ES-I3 (cell line): ENCODE measurements at regions not wholly inside any gene's neighbourhood (a gene's known extent, or its start where the extent isn't known, plus 50 kb on each side); places are given as distances from the start of the nearest gene placed in this dataset.
"Not testable (repeated sequence)": the region's sequence is repeated elsewhere in the genome, so short reads cannot be mapped to it uniquely, and the experiment has no call there.

Experiments used
- H3K36me3 ChIP-seq: 2 replicates; pipeline ENCODE4 v1.6.1; 2013; ENCODE audit warnings: mild to moderate bottlenecking, low read length, control low read depth, moderate library complexity; ENCODE audit not compliant: insufficient read depth
- H3K4me1 ChIP-seq: 2 replicates; pipeline ENCODE4 v1.6.1; 2013; ENCODE audit warnings: mild to moderate bottlenecking, control low read depth, low read length; ENCODE audit not compliant: insufficient read depth
- H3K9ac ChIP-seq: 2 replicates; pipeline ENCODE4 v1.6.1; 2013; ENCODE audit warnings: low read depth, mild to moderate bottlenecking, low read length, moderate library complexity
- H3K9me3 ChIP-seq: 2 replicates; pipeline ENCODE4 v1.6.1; 2013; ENCODE audit warnings: mild to moderate bottlenecking, low read length, moderate library complexity; ENCODE audit not compliant: control insufficient read depth, insufficient read depth

- H3K36me3 ChIP-seq, H3K9ac ChIP-seq, H3K9me3 ChIP-seq, H3K4me1 ChIP-seq: not testable (repeated sequence)
Measured at GRCh38 chrX:737021-737420, 106.4 kb downstream of the SHOX start.

GRCh38 chrX:734362-734761 lies 103.8 kb downstream of the SHOX start:
- no peak overlapping the region for H3K9ac ChIP-seq
- no peaks in the 10 kb centered on the region for H3K4me1 ChIP-seq
- H3K36me3 ChIP-seq = no peaks in the 10 kb centered on the region
- no peaks in the 10 kb centered on the region for H3K9me3 ChIP-seq

DNA sequence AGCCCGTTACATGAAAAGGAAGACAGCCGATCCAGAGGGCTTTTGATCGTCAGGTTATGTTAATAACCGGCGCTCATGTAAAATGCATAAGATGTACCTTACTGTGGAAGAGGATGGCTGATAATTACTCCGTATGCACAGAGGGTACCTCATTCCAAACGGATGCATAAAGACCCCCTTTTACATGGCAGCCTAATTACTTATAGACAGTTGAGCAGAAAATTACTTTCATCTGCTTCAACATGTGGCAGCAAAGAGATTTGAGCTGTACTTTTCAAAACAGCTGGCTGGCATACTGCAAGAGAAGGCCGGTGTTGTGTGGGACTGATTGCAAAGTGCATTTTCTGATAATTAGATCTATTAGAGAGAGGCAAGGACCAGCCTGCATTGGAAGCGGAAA lies 103.4 kb downstream of the SHOX start:
- H3K36me3 ChIP-seq = no peaks in the 10 kb centered on the region
- H3K9me3 ChIP-seq = no peaks in the 10 kb centered on the region
- no peaks in the 10 kb centered on the region for H3K4me1 ChIP-seq
- no peak overlapping the region for H3K9ac ChIP-seq

GRCh38 chrX:729583-730409 lies 99.2 kb downstream of the SHOX start:
- H3K36me3 ChIP-seq = no peaks in the 10 kb centered on the region
- no peaks in the 10 kb centered on the region for H3K9me3 ChIP-seq
- H3K9ac ChIP-seq = no peak overlapping the region
- H3K4me1 ChIP-seq = no peaks in the 10 kb centered on the region

DNA sequence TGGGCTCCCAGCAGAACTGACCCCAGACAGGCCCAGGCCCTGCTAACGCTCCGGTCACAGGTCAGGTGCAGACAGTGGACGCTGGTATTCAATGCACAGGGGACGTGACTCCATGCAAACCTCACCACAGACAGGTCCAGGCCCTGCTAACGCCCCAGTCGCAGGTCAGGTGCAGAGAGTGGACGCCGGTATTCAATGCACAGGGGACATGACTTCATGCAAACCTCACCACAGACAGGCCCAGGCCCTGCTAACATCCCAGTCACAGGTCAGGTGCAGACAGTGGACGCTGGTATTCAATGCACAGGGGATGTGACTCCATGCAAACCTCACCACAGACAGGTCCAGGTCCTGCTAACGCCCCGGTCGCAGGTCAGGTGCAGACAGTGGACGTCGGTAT lies 98.5 kb downstream of the SHOX start:
- H3K4me1 ChIP-seq, H3K9ac ChIP-seq, H3K36me3 ChIP-seq, H3K9me3 ChIP-seq: not testable (repeated sequence)

- not testable (repeated sequence) for H3K9ac ChIP-seq, H3K4me1 ChIP-seq, H3K36me3 ChIP-seq, H3K9me3 ChIP-seq
Measured at GRCh38 chrX:728639-729038, 98.0 kb downstream of the SHOX start.

- Histone ChIP-seq H3K9ac (no peak overlapping the region), H3K36me3 (no peaks in the 10 kb centered on the region), H3K9me3 (no peaks in the 10 kb centered on the region), H3K4me1 (no peaks in the 10 kb centered on the region)
Measured at GRCh38 chrX:727738-728621, 97.4 kb downstream of the SHOX start.

DNA sequence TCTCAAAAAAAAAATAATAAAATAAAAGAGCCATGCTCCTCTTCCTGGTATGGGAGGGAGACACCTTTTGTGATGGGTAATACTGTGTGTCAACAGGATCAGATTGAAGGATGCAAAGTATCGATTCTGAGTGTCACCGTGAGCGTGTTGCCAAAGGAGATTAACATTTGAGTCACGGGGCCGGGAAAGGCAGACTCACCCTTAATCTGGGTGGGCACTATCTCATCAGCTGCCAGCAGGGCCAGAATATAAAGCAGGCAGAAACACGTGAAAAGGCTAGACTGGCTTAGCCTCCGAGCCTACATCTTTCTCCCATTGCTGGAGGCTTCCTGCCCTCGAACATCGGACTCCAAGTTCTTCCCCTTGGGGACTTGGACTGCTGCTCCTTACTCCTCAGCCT lies 95.4 kb downstream of the SHOX start:
- Histone ChIP-seq H3K36me3 (no peaks in the 10 kb centered on the region), H3K9ac (no peak overlapping the region), H3K9me3 (no peaks in the 10 kb centered on the region), H3K4me1 (no peaks in the 10 kb centered on the region)

DNA sequence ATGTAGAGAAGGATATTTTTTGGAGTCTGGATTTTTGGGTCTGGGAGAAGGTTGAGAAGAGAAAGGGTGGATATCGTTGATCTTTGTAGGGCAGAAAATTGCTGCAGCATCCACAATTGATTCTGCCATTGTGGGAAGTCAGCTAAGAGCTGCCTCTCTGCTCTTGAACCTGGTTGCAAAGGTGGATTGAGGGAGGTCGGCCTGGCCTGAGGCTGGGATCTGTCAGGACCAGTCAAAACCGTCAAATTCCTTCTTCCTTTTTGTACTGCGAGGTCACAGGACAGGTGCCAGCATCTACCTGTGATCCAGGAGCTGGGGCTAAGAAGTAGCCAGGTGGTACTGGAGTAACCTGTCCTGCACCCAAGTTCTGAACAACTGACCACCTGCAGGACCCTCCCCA lies 93.7 kb downstream of the SHOX start:
- Histone ChIP-seq H3K36me3 (no peaks in the 10 kb centered on the region), H3K4me1 (no peaks in the 10 kb centered on the region), H3K9ac (no peak overlapping the region), H3K9me3 (no peaks in the 10 kb centered on the region)

DNA sequence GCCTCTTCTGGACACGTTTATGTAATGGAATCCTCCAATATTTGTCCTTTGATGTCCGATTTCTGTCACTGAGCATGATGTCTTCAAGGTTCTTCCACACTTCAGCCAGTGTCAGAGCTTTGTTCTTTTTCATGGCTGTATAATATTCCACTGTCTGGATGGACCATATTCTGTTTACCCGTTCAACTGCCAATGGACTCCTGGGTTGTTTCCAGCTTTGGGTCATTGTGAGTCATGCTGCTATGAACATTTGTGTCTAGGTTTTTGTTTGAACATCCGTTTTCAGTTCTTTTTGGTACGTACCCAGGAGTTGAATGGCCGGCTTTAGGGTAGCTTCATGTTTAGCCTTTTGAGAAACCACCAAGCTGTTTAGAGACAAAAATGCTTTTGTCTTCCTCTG lies 93.2 kb downstream of the SHOX start:
- H3K4me1 ChIP-seq = no peaks in the 10 kb centered on the region
- no peaks in the 10 kb centered on the region for H3K36me3 ChIP-seq
- H3K9me3 ChIP-seq = no peaks in the 10 kb centered on the region
- no peak overlapping the region for H3K9ac ChIP-seq

DNA sequence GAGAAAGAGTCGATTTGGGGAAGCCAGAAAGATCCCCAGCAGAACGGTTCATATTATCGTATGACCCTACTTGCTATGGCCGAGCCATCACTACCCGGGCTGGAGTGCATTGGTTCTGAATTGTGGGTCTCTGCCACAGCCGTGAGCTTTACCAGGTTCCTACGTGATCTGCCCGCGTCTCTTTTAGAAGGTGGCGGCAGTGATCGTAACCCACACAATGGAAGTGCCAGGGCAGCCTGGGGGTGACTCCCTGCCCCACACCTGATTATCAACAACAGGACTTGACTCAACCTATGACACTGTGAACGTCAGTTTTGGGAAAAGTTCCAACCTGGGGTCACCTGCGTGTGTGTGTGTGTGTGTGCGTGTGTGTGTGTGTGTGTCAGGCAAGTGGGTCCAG lies 90.8 kb downstream of the SHOX start:
- Histone ChIP-seq H3K4me1 (no peaks in the 10 kb centered on the region), H3K9ac (no peak overlapping the region), H3K36me3 (no peaks in the 10 kb centered on the region), H3K9me3 (no peaks in the 10 kb centered on the region; the same call in 1 of the 2 replicates)

DNA sequence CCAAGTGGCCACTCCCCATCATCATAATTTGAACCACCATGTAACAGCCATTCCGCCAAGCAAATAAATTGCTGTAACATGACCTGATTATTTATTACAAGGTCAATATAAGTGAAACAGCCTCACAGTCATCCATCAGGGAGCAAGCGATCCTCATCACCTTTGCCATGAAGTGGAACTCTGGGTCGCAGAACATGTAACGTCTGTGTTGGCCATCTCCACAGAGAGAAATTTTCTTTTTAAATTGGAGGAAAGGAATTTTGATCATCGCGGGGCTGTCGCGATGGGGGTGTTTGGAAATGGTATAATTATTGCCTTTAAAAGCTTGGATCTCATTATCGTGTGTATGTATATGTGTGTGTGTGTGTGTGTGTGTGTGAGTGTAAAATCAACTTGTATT lies 90.2 kb downstream of the SHOX start:
- Histone ChIP-seq H3K4me1 (no peaks in the 10 kb centered on the region), H3K9ac (no peak overlapping the region), H3K9me3 (no peaks in the 10 kb centered on the region; the same call in 1 of the 2 replicates), H3K36me3 (no peaks in the 10 kb centered on the region)

DNA sequence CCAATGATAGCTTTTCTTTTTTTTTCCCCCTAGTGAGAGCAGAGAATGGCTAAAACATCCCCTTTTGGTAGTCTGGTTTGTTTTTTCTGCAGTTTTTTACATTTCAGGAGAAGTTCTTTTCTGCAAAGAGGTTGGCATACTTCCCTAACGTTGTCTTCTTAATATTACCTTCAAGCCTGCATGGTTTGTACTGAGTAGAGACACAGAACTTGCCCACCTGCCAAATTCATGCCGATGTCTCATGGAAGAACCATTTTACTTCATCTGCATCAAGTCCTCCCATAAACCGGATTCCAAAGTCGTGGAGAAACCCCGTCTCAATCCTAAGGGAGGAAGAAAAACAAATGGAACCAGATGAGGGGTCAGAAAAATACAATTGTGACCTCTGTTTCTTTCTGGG lies 89.7 kb downstream of the SHOX start:
- no peaks in the 10 kb centered on the region; the same call in 1 of the 2 replicates for H3K9me3 ChIP-seq
- H3K9ac ChIP-seq = no peak overlapping the region
- no peaks in the 10 kb centered on the region for H3K4me1 ChIP-seq
- H3K36me3 ChIP-seq = no peaks in the 10 kb centered on the region

- no peak overlapping the region for H3K9ac ChIP-seq
- no peaks in the 10 kb centered on the region for H3K4me1 ChIP-seq
- H3K36me3 ChIP-seq = no peaks in the 10 kb centered on the region
- H3K9me3 ChIP-seq = peaks cover 10% of the 10 kb centered on the region
Measured at GRCh38 chrX:716136-716535, 85.5 kb downstream of the SHOX start.

- Histone ChIP-seq H3K4me1 (no peaks in the 10 kb centered on the region), H3K9me3 (peaks cover 10% of the 10 kb centered on the region), H3K36me3 (no peaks in the 10 kb centered on the region), H3K9ac (no peak overlapping the region)
Measured at GRCh38 chrX:714131-714530, 83.5 kb downstream of the SHOX start.
